ENCODE measurements at regions not wholly inside any gene's neighbourhood (a gene's known extent, or its start where the extent isn't known, plus 50 kb on each side); places are given as distances from the start of the nearest gene placed in this dataset.

GRCh38 chr6:114419175-114419574 lies 76.4 kb upstream of the HS3ST5 start:
- H3K4me3 ChIP-seq (replicated peaks; ENCODE audit: low read depth, low read length) = no peak overlapping the region
- DNase-seq (ENCODE audit: extremely low read depth, low read depth) = no peak
- no peak for TF ChIP-seq CTCF (IDR thresholded peaks at IDR 0.05; ENCODE audit: low read depth, low read length, missing control alignments)

GRCh38 chr6:114418304-114418972 lies 75.6 kb upstream of the HS3ST5 start:
- DNase-seq (ENCODE audit: extremely low read depth, low read depth) = no peak
- no peak overlapping the region for H3K4me3 ChIP-seq (replicated peaks; ENCODE audit: low read depth, low read length)
- no peak for TF ChIP-seq CTCF (IDR thresholded peaks at IDR 0.05; ENCODE audit: low read depth, low read length, missing control alignments)

- no peak for TF ChIP-seq CTCF (IDR thresholded peaks at IDR 0.05; ENCODE audit: low read depth, low read length, missing control alignments)
- H3K4me3 ChIP-seq (replicated peaks; ENCODE audit: low read depth, low read length) = no peak overlapping the region
- DNase-seq (ENCODE audit: extremely low read depth, low read depth) = no peak
Observed at GRCh38 chr6:114407426-114408035, 64.7 kb upstream of the HS3ST5 start.

GRCh38 chr6:114404339-114404955 lies 61.6 kb upstream of the HS3ST5 start:
- DNase-seq (ENCODE audit: extremely low read depth, low read depth) = no peak
- no peak for TF ChIP-seq CTCF (IDR thresholded peaks at IDR 0.05; ENCODE audit: low read depth, low read length, missing control alignments)
- H3K4me3 ChIP-seq (replicated peaks; ENCODE audit: low read depth, low read length) = no peak overlapping the region

GRCh38 chr6:114403858-114404257 lies 61.0 kb upstream of the HS3ST5 start:
- H3K4me3 ChIP-seq (replicated peaks; ENCODE audit: low read depth, low read length) = no peak overlapping the region
- TF ChIP-seq CTCF (IDR thresholded peaks at IDR 0.05; ENCODE audit: low read depth, low read length, missing control alignments) = no peak
- no peak for DNase-seq (ENCODE audit: extremely low read depth, low read depth)

GRCh38 chr6:114398481-114398880 lies 55.7 kb upstream of the HS3ST5 start:
- DNase-seq (ENCODE audit: extremely low read depth, low read depth) = no peak
- H3K4me3 ChIP-seq (replicated peaks; ENCODE audit: low read depth, low read length) = no peak overlapping the region
- TF ChIP-seq CTCF (IDR thresholded peaks at IDR 0.05; ENCODE audit: low read depth, low read length, missing control alignments) = no peak

All from HFF-Myc (cell line).